A673 (cell line): ENCODE measurements at regions not wholly inside any gene's neighbourhood (a gene's known extent, or its start where the extent isn't known, plus 50 kb on each side); places are given as distances from the start of the nearest gene placed in this dataset.

Experiments used
- BruUV-seq: library from RNA; stranded (reverse); fragments of 400-500 nt; replicated peaks from 2 replicates; lab custom pipeline; 2021; lab: Mats Ljungman, UMichigan
- CTCF ChIA-PET: fragments of 300-600 bp; sonication (Branson Sonifier 250); formaldehyde crosslinking; loops from one replicate; lab custom pipeline; 2022; ENCODE audit warnings: antibody characterized with exemption; lab: Charles Lee
- POLR2A ChIA-PET: fragments of 300-600 bp; sonication (Branson Sonifier 250); formaldehyde crosslinking; loops from one replicate; lab custom pipeline; 2022; ENCODE audit warnings: antibody characterized with exemption; ENCODE audit not compliant: low non-redundant PET; lab: Charles Lee
- DNase-seq: peaks from one replicate; pipeline ENCODE4 v3.0.0-alpha.2; 2015; ENCODE audit warnings: low spot score
- H3K27ac ChIP-seq: fragments of 200-600 bp; sonication (generic); 2 replicates; pipeline ENCODE4 v1.5.1; 2016; ENCODE audit warnings: mixed run types, low read depth, mild to moderate bottlenecking, mixed read lengths, antibody characterized with exemption, low read length; ENCODE audit not compliant: poor library complexity, severe bottlenecking
- H3K27me3 ChIP-seq: fragments of 200-600 bp; sonication (generic); replicated peaks from 2 replicates; pipeline ENCODE4 v1.6.1; 2017; ENCODE audit warnings: mixed run types, low read depth, mild to moderate bottlenecking, mixed read lengths, antibody characterized with exemption, low read length; ENCODE audit not compliant: insufficient read depth, poor library complexity
- H3K36me3 ChIP-seq: fragments of 200-600 bp; sonication (generic); 2 replicates; pipeline ENCODE4 v1.6.1; 2016; ENCODE audit warnings: mixed run types, mild to moderate bottlenecking, mixed read lengths, antibody characterized with exemption, low read length; ENCODE audit not compliant: insufficient read depth, poor library complexity, severe bottlenecking
- H3K4me1 ChIP-seq: fragments of 200-600 bp; sonication (generic); 2 replicates; pipeline ENCODE4 v1.6.1; 2017; ENCODE audit warnings: mixed run types, mild to moderate bottlenecking, mixed read lengths, antibody characterized with exemption, low read length; ENCODE audit not compliant: insufficient read depth, poor library complexity, severe bottlenecking
- H3K4me3 ChIP-seq: fragments of 200-600 bp; sonication (generic); 2 replicates; pipeline ENCODE4 v1.5.1; 2016; ENCODE audit warnings: low read depth, mixed run types, mild to moderate bottlenecking, mixed read lengths, low read length; ENCODE audit not compliant: poor library complexity, severe bottlenecking
- H3K9me3 ChIP-seq: fragments of 200-600 bp; sonication (generic); 2 replicates; pipeline ENCODE4 v1.6.1; 2016; ENCODE audit warnings: mixed run types, low read depth, mild to moderate bottlenecking, mixed read lengths, antibody characterized with exemption, low read length; ENCODE audit not compliant: poor library complexity, severe bottlenecking
- CTCF ChIP-seq: fragments of 300-800, 200-600 bp; sonication (generic); conservative IDR thresholded peaks from 2 replicates; pipeline ENCODE4 v1.5.1; 2017; ENCODE audit warnings: low read depth, mild to moderate bottlenecking, antibody characterized with exemption, low read length, moderate library complexity, mixed read lengths
- EZH2 ChIP-seq: fragments of 200-600 bp; sonication (generic); IDR thresholded peaks from 2 replicates; pipeline ENCODE4 v1.6.1; 2017; ENCODE audit warnings: borderline replicate concordance, low read depth, mild to moderate bottlenecking, mixed read lengths, antibody characterized with exemption, low read length; ENCODE audit not compliant: poor library complexity, severe bottlenecking
- intact Hi-C: fragments of 100-400 bp; cut with micrococcal nuclease; formaldehyde crosslinking; loops from one replicate; pipeline ENCODE4 v1.10.0; 2022; ENCODE audit not compliant: unreplicated experiment

- Histone ChIP-seq H3K4me3 (no peak overlapping the region), H3K27me3 (no peaks in the 10 kb centered on the region), H3K4me1 (peaks cover 7% of the 10 kb centered on the region), H3K36me3 (no peaks in the 10 kb centered on the region), H3K27ac (no peak overlapping the region), H3K9me3 (no peaks in the 10 kb centered on the region)
- BruUV-seq, result no TSS peak
- intact Hi-C loops, result loop anchor here (10.0 kb wide), 1 partner anchor 152 kb away; no protein-coding TSS in a partner anchor
- POLR2A ChIA-PET, result interaction anchor here (0.6 kb wide), 1 partner anchor 115 kb away, joined by 4 read pairs; no protein-coding TSS in a partner anchor
- no peak for TF ChIP-seq CTCF
- no peak for TF ChIP-seq EZH2
- DNase-seq, result no peak
- CTCF ChIA-PET, result no interaction called here
Measured at GRCh38 chr3:89692601-89693000, 585.2 kb downstream of the EPHA3 start.

DNA sequence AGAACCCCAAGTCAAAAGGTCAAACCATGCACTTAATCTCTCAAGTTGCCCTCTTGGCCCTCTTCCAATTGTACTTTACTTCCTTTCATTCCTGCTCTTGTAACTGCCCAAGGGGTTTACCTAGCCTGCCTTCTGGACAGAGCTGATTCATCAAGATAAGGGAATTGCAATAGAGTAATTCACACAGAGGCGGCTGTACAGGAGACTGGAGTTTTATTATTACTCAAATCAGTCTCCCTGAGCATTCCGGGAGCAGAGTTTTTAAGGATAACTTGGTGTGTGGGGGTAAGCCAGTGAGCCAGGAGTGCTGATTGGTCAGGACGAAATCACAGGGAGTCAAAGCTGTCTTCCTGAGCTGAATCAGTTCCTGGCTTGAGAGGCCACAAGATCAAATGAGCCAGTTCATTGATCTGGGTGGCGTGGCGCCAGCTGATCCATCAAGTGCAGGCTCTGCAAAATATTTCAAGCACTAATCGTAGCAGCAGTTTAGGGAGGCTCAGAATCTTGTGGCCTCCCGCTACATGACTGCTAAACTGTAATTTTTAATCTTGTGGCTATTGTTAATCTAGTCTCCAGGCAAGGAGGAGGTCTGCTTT, 590.0 kb downstream of the EPHA3 start:
- no peaks in the 10 kb centered on the region for H3K36me3 ChIP-seq
- no TSS peak for BruUV-seq
- H3K27ac ChIP-seq, result no peak overlapping the region
- no peaks in the 10 kb centered on the region for H3K4me1 ChIP-seq
- no peak for TF ChIP-seq CTCF
- no peak for TF ChIP-seq EZH2
- CTCF ChIA-PET, result no interaction called here
- H3K27me3 ChIP-seq, result no peaks in the 10 kb centered on the region
- H3K4me3 ChIP-seq, result no peak overlapping the region
- intact Hi-C loops, result loop anchor here (10.0 kb wide), 1 partner anchor 147 kb away; no protein-coding TSS in a partner anchor
- H3K9me3 ChIP-seq, result no peaks in the 10 kb centered on the region
- DNase-seq, result no peak
- POLR2A ChIA-PET, result no interaction called here

- no peaks in the 10 kb centered on the region for H3K36me3 ChIP-seq
- H3K4me3 ChIP-seq, result no peak overlapping the region
- H3K4me1 ChIP-seq, result no peaks in the 10 kb centered on the region
- intact Hi-C loops, result loop anchor here (10.0 kb wide), 1 partner anchor 146 kb away; no protein-coding TSS in a partner anchor
- H3K9me3 ChIP-seq, result no peaks in the 10 kb centered on the region
- no peaks in the 10 kb centered on the region for H3K27me3 ChIP-seq
- TF ChIP-seq EZH2 (no peak), CTCF (no peak)
- H3K27ac ChIP-seq, result no peak overlapping the region
- BruUV-seq, result no TSS peak
- DNase-seq, result no peak
- CTCF ChIA-PET, result no interaction called here
- POLR2A ChIA-PET, result no interaction called here
Measured at GRCh38 chr3:89698208-89698830, 590.9 kb downstream of the EPHA3 start.
